ENCODE measurements at regions not wholly inside any gene's neighbourhood (a gene's known extent, or its start where the extent isn't known, plus 50 kb on each side); places are given as distances from the start of the nearest gene placed in this dataset.

GRCh38 chr13:47511647-47512046 is 489.4 kb downstream of the SUCLA2 start:
- no peak for DNase-seq (ENCODE audit: low spot score)

- DNase-seq (ENCODE audit: low spot score) = no peak
Observed at GRCh38 chr13:47508527-47509228, 492.4 kb downstream of the SUCLA2 start.

- no peak for DNase-seq (ENCODE audit: low spot score)
Observed at GRCh38 chr13:47503475-47503874, 497.6 kb downstream of the SUCLA2 start.

- no peak for DNase-seq (ENCODE audit: low spot score)
Observed at GRCh38 chr13:47502166-47502565, 498.9 kb downstream of the SUCLA2 start.

- peak; percentile 67 for DNase-seq (ENCODE audit: low spot score)
Observed at GRCh38 chr13:47499358-47500150, 501.5 kb downstream of the SUCLA2 start.

GRCh38 chr13:47484548-47484947 is 516.5 kb downstream of the SUCLA2 start:
- peak; percentile 34 for DNase-seq (ENCODE audit: low spot score)

GRCh38 chr13:47481536-47481935 is 519.5 kb downstream of the SUCLA2 start:
- DNase-seq (ENCODE audit: low spot score) = no peak

GRCh38 chr13:47480951-47481350 is 520.1 kb downstream of the SUCLA2 start:
- DNase-seq (ENCODE audit: low spot score) = no peak

GRCh38 chr13:47480121-47480520 is 521.0 kb downstream of the SUCLA2 start:
- peak; percentile 67 for DNase-seq (ENCODE audit: low spot score)

- DNase-seq (ENCODE audit: low spot score) = no peak
Observed at GRCh38 chr13:47478985-47479384, 522.1 kb downstream of the SUCLA2 start.

GRCh38 chr13:47475441-47475948 is 525.6 kb downstream of the SUCLA2 start:
- DNase-seq (ENCODE audit: low spot score) = no peak

- DNase-seq (ENCODE audit: low spot score) = no peak
Observed at GRCh38 chr13:47474839-47475238, 526.2 kb downstream of the SUCLA2 start.

- no peak for DNase-seq (ENCODE audit: low spot score)
Observed at GRCh38 chr13:47474326-47474725, 526.7 kb downstream of the SUCLA2 start.

- DNase-seq (ENCODE audit: low spot score) = no peak
Observed at GRCh38 chr13:47472516-47472915, 528.6 kb downstream of the SUCLA2 start.

GRCh38 chr13:47463726-47464125 is 537.3 kb downstream of the SUCLA2 start:
- peak; percentile 33 for DNase-seq (ENCODE audit: low spot score)

GRCh38 chr13:47463002-47463401 is 538.1 kb downstream of the SUCLA2 start:
- DNase-seq (ENCODE audit: low spot score) = no peak

GRCh38 chr13:47461816-47462215 is 539.3 kb downstream of the SUCLA2 start:
- DNase-seq (ENCODE audit: low spot score) = no peak

GRCh38 chr13:47459512-47459911 is 541.6 kb downstream of the SUCLA2 start:
- peak; percentile 15 for DNase-seq (ENCODE audit: low spot score)

GRCh38 chr13:47457626-47458025 is 543.4 kb downstream of the SUCLA2 start:
- peak; percentile 33 for DNase-seq (ENCODE audit: low spot score)

- no peak for DNase-seq (ENCODE audit: low spot score)
Observed at GRCh38 chr13:47455626-47456025, 545.4 kb downstream of the SUCLA2 start.

GRCh38 chr13:47454986-47455385 is 546.1 kb downstream of the SUCLA2 start:
- peak; percentile 24 for DNase-seq (ENCODE audit: low spot score)

GRCh38 chr13:47437406-47437805 is 540.6 kb upstream of the HTR2A start:
- peak; percentile 49 for DNase-seq (ENCODE audit: low spot score)

GRCh38 chr13:47433461-47434005 is 536.7 kb upstream of the HTR2A start:
- DNase-seq (ENCODE audit: low spot score) = peak; percentile 23

Data from AG20443 (cell line).